ENCODE measurements at regions not wholly inside any gene's neighbourhood (a gene's known extent, or its start where the extent isn't known, plus 50 kb on each side); places are given as distances from the start of the nearest gene placed in this dataset.
"Not testable (repeated sequence)": the region's sequence is repeated elsewhere in the genome, so short reads cannot be mapped to it uniquely, and the experiment has no call there.

GRCh38 chr1:200254602-200255001 is 155.2 kb downstream of the ZNF281 start:
- not testable (repeated sequence) for H3K4me3 ChIP-seq (ENCODE audit: low read depth, low read length)

GRCh38 chr1:200253774-200254495 is 155.9 kb downstream of the ZNF281 start:
- H3K4me3 ChIP-seq (ENCODE audit: low read depth, low read length), result no peak overlapping the region

DNA sequence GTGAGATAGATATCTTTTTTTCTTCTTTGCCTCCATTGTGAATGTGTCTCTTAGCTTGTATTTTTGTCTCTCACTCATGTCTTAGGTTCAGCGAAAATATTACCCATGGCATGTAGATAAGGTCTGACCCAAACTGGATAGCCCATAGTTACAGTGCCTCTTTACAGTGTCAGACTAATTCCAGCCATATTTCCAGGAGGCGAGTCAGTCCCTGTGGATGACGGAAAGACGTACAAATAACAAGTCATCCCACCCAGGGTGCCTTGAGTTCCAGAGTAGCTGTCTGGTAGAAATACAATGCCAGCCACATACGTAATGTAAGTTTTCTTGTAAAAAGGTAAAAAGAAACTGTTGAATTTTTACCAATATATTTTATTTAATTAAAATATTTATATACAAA is 157.3 kb downstream of the ZNF281 start:
- H3K4me3 ChIP-seq (ENCODE audit: low read depth, low read length), result no peak overlapping the region

DNA sequence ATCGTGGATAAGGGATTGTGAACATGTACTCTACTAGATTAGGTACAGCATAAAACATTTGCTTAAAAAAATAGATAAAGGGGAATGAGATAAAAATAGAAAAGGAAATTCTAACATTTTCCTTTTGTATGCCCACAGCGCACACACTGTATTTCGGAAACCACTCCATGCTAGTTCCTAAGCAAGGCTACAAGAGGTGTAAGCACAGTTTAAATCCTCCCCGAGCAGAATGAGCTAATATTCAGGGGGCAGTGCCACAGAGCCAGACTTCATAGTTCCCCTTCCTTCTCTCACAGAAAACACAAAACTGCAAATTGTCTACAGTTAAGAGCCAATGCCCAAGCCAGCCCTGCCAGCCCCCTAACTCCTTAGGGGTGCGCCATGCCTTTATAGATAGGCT is 159.4 kb downstream of the ZNF281 start:
- H3K4me3 ChIP-seq (ENCODE audit: low read depth, low read length), result no peak overlapping the region

DNA sequence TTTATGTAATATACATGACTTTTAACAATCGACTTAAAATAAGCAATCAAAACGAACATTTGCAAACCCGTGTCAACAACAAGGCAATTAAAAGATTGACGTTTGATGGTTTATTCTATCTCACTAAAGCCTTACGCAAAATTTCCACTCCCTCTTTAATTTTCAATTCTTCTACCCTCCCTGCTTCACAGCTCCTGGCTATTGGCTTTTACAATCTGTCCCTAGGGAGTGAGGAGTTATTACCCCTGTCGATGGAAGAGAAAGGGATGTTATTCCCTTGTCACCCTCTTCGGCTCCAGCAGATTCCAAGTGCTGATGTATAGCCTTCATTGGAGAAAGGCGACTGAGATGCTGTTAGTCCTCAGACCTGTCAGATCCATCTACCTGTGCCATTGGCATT is 161.3 kb downstream of the ZNF281 start:
- no peak overlapping the region for H3K4me3 ChIP-seq (ENCODE audit: low read depth, low read length)

GRCh38 chr1:200247518-200247917 is 162.3 kb downstream of the ZNF281 start:
- no peak overlapping the region for H3K4me3 ChIP-seq (ENCODE audit: low read depth, low read length)

GRCh38 chr1:200245473-200245872 is 164.4 kb downstream of the ZNF281 start:
- H3K4me3 ChIP-seq (ENCODE audit: low read depth, low read length), result no peak overlapping the region

- H3K4me3 ChIP-seq (ENCODE audit: low read depth, low read length), result no peak overlapping the region
Measured at GRCh38 chr1:200243042-200243437, 166.8 kb downstream of the ZNF281 start.

DNA sequence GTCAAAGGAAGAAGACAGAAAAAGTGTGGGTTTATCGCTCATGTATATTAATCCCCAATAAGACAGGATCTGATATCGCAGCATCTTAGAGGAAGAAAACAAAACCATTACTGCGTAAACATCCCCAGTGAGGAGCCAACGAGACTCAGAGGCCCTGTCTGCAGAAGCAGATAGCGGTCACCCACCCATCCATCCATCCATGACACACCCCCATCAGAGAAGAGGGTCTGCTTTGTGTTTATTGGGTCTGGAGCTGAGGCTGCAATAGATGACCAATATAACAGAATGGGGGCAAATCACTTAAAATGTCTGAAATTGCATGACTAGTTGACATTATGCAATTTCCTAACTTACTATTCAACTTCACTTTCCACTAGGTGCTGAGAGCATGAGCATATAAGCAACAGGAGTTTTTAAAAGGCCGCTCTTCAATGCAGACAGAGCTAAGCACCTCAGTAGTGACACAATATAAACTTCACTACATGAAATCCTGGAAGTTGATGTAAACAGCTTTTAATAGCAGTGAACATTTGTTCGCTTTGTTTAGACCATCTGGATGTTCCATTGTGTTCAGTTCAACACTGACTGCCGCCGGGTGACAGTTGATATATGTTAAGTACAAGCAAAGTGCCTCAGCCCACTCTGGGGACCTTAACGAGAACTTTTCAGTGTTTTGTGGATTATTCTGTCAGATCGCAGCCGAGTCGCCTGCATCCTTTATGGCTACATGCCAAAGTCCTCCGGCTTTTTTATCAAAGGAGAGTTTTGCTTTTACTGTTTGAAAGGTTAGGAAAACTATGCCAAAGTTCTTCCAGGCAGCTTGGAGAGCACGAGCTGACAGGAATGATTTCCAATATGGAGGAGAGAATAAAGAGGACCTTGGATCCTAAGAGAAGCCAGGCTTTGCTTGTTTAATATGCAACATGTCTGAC is 167.5 kb downstream of the ZNF281 start:
- no peak overlapping the region for H3K4me3 ChIP-seq (ENCODE audit: low read depth, low read length)

GRCh38 chr1:200240656-200241055 is 169.2 kb downstream of the ZNF281 start:
- H3K4me3 ChIP-seq (ENCODE audit: low read depth, low read length), result no peak overlapping the region

DNA sequence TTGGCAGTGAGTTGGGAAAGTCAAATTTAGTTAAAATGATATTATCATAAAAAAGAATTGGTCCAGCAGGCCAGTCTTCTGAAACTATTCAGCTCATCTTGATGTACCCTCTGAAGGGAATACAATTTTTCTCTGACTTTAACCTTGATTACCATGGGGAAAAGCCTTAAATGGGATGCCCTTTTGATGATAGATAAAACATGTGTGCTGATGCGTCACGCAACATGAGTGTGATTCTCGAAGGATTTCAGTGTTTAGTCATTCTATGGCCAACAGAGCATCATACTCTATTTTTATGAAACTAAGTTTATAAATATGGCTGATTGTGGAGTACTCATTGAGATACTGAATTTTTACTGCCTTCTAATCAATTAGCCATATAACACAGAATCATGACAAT is 171.5 kb downstream of the ZNF281 start:
- no peak overlapping the region for H3K4me3 ChIP-seq (ENCODE audit: low read depth, low read length)

GRCh38 chr1:200237066-200237465 is 172.8 kb downstream of the ZNF281 start:
- no peak overlapping the region for H3K4me3 ChIP-seq (ENCODE audit: low read depth, low read length)

DNA sequence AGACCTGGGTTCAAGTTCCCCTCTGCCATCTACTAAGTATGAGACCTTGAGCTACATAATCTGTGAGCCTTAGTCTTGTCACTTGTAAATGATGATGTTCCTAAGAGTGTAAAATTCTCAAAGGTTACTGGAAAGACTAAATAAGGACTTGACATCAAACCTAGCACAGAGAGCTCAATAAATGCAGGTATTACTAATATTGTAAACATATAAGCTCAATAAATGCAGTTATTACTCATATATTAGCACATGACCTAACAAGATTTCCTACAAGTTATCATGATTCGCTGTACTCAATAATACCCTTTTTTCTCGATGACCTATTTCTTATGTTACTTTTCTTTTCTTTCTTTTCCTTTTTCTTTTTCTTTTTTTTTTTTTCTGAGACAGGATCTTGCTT is 174.9 kb downstream of the ZNF281 start:
- H3K4me3 ChIP-seq (ENCODE audit: low read depth, low read length), result no peak overlapping the region

GRCh38 chr1:200233393-200233792 is 176.4 kb downstream of the ZNF281 start:
- no peak overlapping the region for H3K4me3 ChIP-seq (ENCODE audit: low read depth, low read length)

DNA sequence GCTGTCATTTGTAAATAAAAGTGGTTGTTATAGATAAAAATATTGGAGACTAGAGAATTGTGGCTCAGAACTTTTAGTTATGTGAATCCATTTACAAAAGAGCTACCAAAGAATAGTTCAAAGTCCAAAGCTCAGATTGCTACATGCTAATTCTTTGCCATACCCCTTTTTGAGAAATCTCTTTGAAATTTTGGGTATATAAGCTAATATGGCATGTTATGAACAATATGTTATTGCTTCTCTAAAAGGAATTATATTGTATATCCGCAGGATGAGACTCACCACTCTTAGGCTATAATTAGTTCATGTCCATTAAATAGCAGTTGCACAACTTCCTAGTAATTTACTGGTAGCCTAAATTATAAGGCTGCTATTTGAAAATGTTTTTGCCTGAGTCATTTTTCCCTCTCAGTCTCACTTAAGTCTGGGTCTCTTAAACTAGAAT is 178.0 kb downstream of the ZNF281 start:
- H3K4me3 ChIP-seq (ENCODE audit: low read depth, low read length), result no peak overlapping the region

DNA sequence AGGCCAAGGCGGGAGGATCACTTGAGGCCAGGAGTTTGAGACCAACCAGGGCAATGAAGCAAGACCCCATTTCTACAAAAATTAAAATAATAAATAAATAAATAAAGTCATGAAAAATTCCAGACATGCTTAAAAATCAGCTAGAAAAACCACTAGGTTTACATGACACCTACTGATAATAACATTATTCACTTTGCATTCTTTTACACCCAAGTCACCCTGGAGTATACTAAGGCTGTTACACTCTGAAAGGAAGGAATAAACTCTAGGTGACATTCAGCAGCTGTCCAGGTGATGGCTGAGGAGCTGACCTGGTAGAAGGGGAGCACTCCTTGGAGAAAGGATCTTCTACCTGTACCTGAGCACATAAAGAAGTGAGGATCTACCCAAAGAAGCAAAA is 179.2 kb downstream of the ZNF281 start:
- H3K4me3 ChIP-seq (ENCODE audit: low read depth, low read length), result no peak overlapping the region

DNA sequence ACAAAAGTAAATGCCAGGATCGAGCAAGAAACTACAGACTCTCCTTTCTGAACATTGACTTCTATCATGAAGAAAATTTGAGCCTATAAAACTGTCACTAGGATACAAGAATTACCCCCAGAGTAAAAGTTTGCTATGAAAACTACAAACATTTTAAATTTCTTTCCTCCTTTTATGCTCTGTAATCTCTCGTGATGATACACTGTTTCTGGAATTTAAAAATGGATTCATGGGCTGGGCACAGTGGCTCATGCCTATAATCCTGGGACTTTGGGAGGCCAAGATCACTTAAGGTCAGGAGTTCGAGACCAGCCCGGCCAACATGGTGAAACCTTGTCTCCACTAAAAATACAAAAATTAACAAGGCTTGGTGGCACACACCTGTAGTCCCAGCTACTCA is 181.3 kb downstream of the ZNF281 start:
- H3K4me3 ChIP-seq (ENCODE audit: low read depth, low read length), result no peak overlapping the region

GRCh38 chr1:200228081-200228480 is 181.8 kb downstream of the ZNF281 start:
- no peak overlapping the region for H3K4me3 ChIP-seq (ENCODE audit: low read depth, low read length)

Measured in iPS-11a (cell line).